Medulla oblongata (tissue), 1 donor: ENCODE measurements at regions not wholly inside any gene's neighbourhood (a gene's known extent, or its start where the extent isn't known, plus 50 kb on each side); places are given as distances from the start of the nearest gene placed in this dataset.
"Not testable (repeated sequence)": the region's sequence is repeated elsewhere in the genome, so short reads cannot be mapped to it uniquely, and the experiment has no call there.

ENCODE experiments used
- DNase-seq: peaks from one replicate; pipeline ENCODE4 v3.0.0-alpha.2; 2015; ENCODE audit errors: extremely low spot score

DNA sequence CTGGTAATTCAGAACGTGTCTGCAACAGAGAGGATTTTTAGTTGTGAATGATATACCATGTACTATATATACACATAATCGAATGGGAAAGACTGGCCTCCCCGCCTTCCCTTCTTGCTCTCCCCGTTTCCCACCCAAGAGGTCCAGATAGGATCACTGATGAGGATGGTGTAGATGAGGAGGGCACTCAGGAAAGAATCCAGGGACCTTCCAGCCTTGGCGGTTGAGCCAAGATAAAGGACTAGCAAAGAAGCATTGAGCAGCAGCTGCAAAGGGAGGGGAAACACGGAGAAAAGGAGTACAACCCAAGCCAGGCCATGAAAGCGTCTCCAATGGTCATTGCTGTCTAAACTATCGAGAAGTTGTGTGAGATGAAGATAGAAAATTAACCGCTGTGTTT is 84.0 kb upstream of the EXOC2 start:
- no peak for DNase-seq

DNA sequence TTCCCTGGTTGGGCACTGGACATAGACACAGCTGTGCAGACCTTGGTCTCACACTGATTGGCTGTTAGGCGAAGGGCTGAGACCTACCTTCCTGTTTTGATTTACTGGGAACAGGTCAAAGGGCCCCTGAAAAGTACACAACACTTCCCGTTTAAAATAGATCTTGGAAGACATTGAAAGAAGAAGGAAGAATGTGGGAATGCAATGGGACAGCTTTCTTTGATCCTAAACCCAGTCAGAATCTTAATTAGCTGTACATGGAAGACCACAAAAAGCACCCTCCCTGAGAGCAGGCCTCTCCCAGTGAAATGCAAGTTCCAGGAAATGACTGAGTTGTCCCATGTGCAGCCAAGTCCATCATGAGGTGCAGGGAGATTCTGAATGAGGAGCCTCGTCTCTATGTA is 83.6 kb upstream of the EXOC2 start:
- DNase-seq: no peak

DNA sequence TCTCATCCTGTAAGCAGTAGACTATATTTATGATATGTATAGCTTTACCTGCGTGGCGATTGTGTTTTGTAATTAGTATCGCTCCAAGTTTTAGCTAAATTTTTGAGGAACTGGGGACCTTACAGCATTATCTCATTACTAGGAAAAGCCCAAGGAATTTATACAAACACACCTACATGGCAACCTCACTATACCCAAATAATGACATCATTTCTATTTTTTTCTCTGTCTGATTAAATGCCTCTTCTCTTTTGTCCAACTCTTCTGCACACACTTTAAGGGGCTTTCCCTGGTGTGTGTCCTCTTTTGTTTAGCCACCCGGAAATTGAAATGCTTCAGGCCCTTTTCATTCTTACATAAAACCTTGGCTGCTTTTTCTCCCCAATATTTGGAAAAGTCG is 82.9 kb upstream of the EXOC2 start:
- DNase-seq: no peak

DNA sequence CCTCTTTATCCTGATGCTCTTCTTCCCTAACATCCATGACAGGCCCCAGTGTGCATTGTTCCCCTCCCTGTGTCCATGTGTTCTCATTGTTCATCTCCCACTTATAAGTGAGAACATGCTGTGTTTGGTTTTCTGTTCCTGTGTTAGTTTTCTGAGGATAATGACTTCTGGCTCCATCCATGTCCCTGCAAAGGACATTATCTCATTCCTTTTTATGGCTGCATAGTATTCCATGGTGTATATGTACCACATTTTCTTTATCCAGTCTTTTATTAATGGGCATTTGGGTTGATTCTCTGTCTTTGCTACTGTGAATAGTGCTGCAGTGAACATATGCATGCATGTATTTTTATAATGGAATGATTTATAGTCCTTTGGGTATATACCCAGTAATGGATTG is 78.7 kb upstream of the EXOC2 start:
- not testable (repeated sequence) for DNase-seq

DNA sequence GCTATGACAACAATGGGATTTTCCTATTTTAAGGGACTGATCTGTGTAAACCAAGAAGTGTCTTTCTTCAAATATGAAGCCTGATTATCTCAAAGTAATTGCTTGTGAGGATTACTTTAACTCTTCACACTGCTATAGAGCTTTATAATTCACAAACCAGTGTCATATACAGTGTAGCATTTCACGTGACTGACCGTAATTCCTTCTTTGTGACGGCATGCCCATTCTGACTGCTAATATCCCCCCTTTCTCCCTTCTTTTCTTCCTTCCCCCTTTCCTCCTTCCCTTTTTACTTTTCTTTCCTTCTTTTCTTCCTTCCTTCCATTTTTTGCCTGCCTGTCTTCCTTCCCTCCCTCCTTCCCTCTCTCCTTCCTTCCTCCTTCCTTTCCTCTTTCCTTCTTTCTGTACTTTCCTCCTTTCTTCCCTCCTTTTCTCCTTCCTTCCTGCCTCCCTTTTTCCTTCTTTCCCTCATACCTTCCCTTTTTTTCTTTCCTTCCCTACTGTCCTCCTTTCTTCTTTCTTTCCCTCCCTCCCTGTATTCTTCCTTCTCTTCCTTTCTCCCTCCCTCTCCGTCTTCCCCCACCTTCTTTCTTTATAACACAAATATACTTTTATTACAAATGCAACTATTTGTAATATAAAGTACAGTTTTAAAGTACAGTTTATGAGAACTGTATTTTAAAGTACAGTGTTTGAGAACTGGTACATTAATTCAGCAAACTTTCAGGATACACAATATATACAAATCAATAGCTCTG is 75.0 kb upstream of the EXOC2 start:
- no peak for DNase-seq

DNA sequence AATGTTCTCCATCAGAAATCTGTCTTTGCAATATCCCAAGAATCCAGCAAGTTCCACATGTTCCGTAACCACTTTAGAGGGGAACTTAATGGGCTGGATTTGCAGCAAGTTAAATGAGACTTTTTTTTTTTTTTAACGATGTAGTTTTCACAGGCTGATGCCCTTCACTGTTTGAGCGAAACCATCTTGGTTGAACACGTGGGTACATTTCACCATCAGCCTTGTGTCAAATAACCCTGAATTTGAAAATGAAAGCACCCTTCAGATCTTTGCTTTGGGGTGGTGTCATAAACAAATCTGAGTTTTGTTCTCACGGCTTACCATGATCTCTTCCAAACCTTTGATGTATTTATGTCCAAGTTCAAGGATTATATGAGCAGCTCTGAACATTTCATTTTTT is 73.7 kb upstream of the EXOC2 start:
- DNase-seq: no peak

DNA sequence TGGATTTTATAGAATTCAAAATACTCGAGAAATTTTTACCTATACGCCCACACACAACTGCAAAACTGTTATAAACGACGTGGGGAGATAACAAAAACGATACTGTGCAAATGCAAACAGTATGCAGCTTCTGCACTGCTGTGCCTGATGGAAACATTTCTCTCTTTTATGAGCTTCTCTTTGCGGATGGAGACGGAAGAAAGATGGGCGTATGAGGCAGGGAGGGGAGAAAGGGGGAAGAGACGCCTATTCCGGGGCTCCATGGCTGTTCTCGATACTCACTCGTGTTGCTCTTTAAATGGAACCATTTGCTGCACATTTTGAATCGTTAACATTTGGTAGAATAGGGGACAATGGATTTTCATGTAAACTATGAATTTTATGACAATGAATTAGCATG is 69.1 kb upstream of the EXOC2 start:
- no peak for DNase-seq

DNA sequence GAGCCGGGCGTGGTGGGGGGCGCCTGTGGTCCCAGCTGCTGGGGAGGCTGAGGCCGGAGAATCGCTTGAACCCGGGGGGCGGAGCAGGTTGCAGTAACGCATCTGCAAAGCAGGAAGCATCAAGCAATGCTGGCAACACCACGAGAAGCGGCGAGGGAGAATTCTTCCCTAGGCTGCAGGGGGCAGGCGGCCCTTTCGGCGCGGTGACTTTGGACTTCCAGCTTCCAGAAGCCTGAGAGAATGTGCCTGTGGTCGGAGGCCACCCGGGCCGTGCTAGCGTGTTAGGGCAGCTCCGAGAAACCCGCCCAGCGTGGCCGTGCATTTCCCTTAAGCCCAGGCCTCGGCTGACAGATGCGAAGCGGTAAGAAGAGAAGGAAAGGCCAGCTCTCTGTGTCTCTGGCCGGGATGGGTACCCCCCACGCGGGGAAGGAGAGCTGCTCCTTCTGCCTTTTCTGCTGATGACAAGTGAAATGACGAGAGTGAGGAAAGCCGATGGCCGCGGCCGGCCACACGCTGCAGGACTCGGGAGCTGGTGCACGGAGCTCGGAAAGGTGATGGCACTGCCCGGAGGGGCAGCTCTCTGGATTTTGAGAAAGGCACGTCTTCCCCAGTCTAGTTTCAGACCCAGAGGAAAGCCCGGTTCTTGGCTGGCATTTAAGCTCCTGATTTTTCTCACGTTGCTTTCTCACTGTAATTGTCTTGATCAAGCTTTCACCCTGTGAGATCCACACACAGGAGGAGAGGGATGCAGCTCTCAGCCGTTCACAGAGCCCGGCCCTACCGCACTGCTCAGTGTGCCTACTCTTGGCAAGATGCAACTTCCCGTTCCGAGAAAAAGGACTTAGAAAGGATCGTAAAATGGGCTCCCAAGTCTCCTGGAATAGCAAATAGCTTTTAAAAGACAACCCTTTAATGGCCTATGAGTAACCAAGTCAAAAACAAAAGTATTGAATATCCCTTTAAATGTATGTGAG is 68.3 kb upstream of the EXOC2 start:
- DNase-seq: no peak

DNA sequence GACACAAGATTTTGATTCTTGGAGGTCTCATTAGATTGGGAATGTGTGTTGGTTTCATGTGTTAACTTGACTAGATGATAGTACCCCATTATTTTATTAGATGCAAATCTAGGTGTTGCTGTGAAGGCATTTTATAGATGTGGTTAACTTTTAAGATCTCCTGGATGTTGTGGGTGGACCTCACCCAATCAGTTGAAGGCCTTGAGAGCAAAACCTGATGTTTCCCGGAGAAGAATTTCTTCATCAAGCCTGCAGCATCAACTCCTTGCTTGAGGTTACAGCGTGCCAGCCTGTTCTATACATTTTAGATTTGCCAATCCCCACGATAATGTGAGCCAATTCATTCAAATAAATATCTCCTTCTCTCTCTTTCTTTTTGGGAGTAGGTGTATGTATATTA is 66.8 kb upstream of the EXOC2 start:
- DNase-seq: no peak

DNA sequence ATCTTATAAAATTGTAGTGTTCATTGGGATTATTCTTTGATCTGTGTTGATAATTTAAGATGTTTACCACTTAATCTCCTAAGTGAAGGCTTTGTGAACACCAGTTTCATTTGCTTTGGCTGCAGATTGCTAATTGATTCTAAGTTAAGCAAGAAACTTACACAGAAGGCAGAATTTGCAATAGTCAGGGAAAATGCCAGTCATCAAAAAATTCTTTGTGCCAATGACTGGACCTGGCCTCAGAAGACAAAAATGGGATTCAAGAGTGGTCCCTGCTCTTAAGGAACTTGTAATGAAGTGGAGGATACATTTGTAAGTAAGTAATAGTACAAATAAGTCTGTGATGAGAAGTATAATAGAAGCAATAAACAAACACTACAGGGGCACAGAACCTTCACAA is 63.3 kb upstream of the EXOC2 start:
- no peak for DNase-seq

DNA sequence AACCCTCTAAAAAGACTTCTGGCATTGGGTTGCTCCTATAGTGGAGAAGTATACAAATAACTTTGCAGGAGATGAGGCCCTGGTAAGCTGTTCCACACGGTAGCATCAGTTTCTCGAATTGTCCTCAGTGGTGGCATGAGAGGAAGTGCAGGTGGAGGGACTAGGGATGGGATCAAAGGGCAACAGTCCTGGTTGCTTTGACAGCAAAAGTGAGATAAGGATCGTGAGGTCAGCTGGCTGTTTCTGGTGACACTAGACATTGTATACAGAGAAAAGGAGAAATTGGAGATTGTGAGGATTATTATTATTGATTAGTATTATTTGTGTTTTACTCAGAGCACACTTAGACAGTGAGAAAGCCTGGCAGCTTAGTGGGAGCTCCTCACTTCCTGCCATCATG is 61.3 kb upstream of the EXOC2 start:
- no peak for DNase-seq

DNA sequence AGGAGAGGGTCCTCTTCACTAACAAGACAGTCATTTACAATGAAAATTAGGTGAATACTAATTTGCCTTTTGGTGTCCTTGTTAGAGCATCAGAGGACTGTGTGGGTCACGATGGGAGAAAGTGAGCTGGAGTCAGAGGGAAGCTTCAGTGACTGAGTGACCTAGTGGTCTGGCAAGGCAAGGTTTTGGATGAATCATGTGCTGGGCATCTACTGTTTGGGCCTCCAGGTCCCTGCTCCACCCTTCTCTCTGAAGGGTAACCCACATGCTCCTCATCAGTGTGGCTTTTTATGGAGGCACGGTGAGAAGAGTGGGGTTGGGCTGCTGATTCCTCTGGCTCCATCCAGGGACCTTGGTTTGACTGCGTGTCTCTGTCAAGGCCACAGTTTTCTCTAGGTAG is 60.5 kb upstream of the EXOC2 start:
- no peak for DNase-seq

DNA sequence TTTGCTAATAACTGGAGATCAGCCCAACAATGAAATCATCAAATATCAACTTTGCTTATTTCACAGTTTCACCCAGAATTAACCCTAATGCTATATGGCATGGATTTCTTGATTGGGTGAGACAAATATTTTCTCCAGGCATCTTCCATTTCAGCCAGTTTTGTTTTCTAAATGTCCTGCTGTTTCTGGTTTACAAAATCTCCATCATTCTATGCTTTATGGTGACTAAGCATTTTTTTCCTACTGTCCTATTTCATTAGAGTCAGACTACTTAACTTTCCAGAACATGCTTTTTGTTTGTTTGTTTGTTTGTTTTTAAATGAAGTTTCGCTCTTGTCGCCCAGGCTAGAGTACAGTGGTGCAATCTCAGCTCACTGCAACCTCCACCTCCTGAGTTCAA is 59.5 kb upstream of the EXOC2 start:
- DNase-seq: no peak

DNA sequence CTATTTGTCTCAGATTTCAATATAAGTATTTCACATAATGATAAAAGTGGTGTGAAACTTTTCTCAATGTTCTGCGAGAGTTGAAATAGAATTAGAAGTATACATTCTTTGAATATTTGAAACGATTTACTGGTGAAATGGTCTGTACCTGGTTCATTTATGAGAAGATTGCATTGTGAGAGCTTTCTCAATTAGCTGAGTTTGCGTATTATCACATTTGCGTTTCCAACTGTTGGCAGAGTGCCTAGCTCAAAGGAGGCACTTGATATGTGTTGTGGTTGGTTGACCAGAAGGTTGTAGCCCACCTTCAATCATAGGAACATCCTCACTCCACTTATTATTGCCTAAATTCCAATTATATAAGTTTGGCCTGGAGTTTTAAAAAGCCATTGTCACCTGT is 58.8 kb upstream of the EXOC2 start:
- no peak for DNase-seq

DNA sequence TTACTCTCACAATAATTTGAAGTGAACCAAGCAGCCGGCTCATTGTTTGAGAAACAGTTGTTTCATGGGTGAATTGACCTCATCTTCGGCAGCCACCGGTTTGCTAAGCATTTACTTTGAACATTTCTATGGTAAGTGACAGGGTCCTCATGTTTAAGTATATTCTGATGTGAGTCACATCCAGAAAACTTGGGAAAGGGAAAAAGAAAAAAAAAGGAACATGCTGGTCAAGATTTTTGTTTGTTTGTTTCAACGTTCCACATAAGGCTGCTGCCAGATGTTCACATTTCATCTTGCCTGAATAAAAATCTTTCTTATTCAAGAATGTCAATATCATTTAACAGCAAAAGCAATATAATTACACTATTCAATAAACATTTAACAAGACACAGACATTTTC is 55.0 kb upstream of the EXOC2 start:
- DNase-seq: no peak

DNA sequence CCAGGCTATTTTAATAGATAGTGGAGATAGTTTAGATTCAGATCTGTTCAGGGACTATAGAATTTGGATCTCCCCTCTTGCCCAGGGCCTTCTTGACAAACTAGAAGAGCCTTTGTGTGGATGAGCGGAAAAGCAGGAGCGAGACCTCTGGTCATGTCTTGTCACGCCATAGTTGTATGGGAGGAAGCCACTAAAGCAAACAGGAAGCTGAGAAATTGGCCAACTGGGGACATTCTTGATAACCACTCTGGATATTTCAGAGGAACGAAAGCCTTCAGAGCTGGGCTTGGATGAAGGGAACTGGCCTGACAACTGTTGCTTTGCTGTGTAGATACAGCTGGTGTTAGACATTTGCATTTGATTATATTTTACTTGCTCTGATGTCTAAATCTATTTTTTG is 54.1 kb upstream of the EXOC2 start:
- no peak for DNase-seq

DNA sequence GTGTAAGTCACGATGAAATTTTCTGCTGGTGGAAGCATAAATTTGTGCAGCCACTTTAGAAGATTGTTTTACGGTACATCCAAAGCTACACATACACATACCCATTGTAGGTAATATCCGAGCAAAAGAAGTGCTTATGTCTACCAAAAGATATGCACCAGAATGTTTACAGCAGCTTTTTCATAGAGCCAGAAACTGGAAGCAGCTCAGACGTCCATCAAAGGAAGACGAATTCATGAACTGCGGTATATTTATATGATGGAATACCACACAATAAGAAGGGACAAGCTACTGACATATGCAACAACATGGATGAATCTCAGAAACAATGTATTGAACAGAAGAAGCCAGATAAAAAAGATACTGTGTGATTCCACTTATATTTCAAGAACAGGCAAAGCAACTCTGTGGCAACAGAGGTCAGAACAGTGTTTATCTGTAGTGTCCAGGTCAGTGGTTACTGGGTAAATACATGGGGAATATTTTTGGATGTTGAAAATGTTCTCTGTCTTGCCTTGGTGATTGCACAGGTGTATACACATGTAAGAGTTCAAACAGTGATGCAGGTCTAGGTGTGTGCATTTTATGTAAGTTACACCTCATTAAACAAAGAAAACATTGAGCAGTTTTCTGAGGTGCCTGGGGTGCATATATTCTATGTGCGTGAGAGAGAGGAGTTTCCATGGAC is 51.9 kb upstream of the EXOC2 start:
- no peak for DNase-seq

DNA sequence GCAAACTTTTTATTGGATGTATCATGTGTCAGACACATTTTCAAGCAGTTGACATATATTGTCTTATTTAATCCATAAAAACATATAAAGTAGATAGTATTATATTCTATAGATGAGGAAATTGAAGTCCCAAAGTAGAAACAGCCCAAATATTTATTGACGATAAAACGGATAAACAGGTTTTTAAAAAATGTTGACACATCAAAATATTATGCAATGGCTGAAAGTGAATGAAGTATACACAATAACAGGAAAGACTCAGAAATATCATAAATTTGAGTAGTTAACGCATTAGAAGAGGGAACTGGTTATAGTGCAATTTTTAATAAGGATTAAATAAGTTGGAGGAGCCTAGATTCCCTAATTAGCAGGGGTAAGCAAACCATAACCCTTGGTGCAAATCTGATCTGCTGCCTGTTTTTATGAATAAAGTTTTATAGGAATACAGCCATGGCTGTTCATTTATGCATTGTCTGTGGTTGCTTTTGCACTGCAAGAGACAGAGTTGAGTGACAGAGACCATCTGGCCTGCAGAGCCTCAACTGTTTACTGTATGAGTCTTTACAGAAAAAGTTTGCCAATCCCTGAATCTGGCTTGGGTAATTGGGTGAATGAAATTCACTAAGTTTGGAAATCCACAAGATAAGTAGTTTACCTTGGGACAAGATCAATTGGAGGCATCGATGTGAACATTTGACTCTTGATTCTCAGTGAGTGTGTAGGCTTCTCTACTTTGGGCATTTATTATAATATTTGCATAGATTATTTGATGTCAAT is 50.6 kb upstream of the EXOC2 start:
- DNase-seq: no peak
